Neural progenitor cell (in vitro differentiated cells): ENCODE measurements at regions not wholly inside any gene's neighbourhood (a gene's known extent, or its start where the extent isn't known, plus 50 kb on each side); places are given as distances from the start of the nearest gene placed in this dataset.

Experiments
- EZH2 ChIP-seq: fragments of 200-600 bp; sonication (generic); IDR thresholded peaks from 2 replicates; pipeline ENCODE4 v1.6.1; 2017; ENCODE audit warnings: antibody characterized with exemption, mild to moderate bottlenecking, moderate library complexity
- TF ChIP-seq, protein P1 (sequence below): fragments of 200-600 bp; sonication (generic); IDR thresholded peaks from 2 replicates; pipeline ENCODE4 v1.5.1; 2017; ENCODE audit warnings: antibody characterized with exemption, mild to moderate bottlenecking

DNA sequence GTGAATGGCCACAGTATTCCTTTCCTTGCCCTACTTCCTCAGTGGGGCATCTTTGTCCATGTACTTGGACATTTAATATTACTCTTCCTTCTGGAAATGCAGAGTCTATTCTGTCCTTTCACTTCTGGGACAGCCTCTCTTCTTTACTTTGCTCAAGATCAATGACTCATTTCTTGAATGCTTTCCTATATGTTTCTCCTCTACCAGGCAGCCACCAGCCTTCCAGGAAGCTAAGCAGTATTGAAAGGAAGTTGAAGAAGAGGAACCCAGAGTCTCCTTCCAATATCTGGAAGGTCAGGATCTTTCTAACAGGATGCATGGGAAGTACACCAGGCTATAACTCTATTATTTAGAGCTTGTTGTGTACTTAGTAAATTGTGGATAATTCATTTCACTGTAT lies 182.8 kb downstream of the CD47 start:
- TF ChIP-seq EZH2: no peak
- TF ChIP-seq, protein P1, sequence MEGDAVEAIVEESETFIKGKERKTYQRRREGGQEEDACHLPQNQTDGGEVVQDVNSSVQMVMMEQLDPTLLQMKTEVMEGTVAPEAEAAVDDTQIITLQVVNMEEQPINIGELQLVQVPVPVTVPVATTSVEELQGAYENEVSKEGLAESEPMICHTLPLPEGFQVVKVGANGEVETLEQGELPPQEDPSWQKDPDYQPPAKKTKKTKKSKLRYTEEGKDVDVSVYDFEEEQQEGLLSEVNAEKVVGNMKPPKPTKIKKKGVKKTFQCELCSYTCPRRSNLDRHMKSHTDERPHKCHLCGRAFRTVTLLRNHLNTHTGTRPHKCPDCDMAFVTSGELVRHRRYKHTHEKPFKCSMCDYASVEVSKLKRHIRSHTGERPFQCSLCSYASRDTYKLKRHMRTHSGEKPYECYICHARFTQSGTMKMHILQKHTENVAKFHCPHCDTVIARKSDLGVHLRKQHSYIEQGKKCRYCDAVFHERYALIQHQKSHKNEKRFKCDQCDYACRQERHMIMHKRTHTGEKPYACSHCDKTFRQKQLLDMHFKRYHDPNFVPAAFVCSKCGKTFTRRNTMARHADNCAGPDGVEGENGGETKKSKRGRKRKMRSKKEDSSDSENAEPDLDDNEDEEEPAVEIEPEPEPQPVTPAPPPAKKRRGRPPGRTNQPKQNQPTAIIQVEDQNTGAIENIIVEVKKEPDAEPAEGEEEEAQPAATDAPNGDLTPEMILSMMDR: no peak
